H1 (cell line): ENCODE measurements at regions not wholly inside any gene's neighbourhood (a gene's known extent, or its start where the extent isn't known, plus 50 kb on each side); places are given as distances from the start of the nearest gene placed in this dataset.

Source experiments
- CTCF ChIA-PET: fragments of 300-600 bp; sonication (Branson Sonifier 250); formaldehyde crosslinking; loops from one replicate; lab custom pipeline; 2021; ENCODE audit not compliant: partially characterized antibody; lab: Charles Lee
- POLR2A ChIA-PET: fragments of 300-600 bp; sonication (Branson Sonifier 250); formaldehyde crosslinking; loops from one replicate; lab custom pipeline; 2021; ENCODE audit warnings: inconsistent platforms; ENCODE audit not compliant: partially characterized antibody; lab: Charles Lee
- DNase-seq, 2 experiments: peaks; one replicate each; pipeline versions ENCODE4 v3.0.0 to v3.0.0-alpha.2; 2010 to 2022; ENCODE audit warnings: low spot score in 2 of 2, low read depth in 1 of 2, mixed read lengths in 1 of 2
- FAIRE-seq: peaks from 2 replicates; lab custom pipeline; 2011; peaks lifted over from hg19 to GRCh38; lab: Jason Lieb, UNC
- H2AFZ ChIP-seq: 2 replicates; pipeline ENCODE4 v1.8.1; 2012; ENCODE audit warnings: low read length, inconsistent platforms
- H2AK5ac ChIP-seq: 2 replicates; pipeline ENCODE4 v1.6.1; 2013; ENCODE audit warnings: low read depth, low read length
- H2BK120ac ChIP-seq: replicated peaks from 2 replicates; pipeline ENCODE3; 2013; ENCODE audit warnings: low read depth, low read length, inconsistent platforms
- H2BK12ac ChIP-seq: 2 replicates; pipeline ENCODE4 v1.6.1; 2013; ENCODE audit warnings: low read depth, low read length
- H2BK15ac ChIP-seq: 2 replicates; pipeline ENCODE4 v1.6.1; 2013; ENCODE audit warnings: low read length
- H2BK20ac ChIP-seq: 2 replicates; pipeline ENCODE4 v1.6.1; 2013; ENCODE audit warnings: low read length
- H2BK5ac ChIP-seq: 2 replicates; pipeline ENCODE4 v1.6.1; 2013; ENCODE audit warnings: low read depth, low read length
- H3K14ac ChIP-seq: 2 replicates; pipeline ENCODE4 v1.6.1; 2013; ENCODE audit warnings: inconsistent platforms; ENCODE audit not compliant: insufficient read length
- H3K18ac ChIP-seq: 2 replicates; pipeline ENCODE4 v1.6.1; 2013; ENCODE audit warnings: low read length; ENCODE audit errors: extremely low read depth
- H3K23ac ChIP-seq: 2 replicates; pipeline ENCODE4 v1.6.1; 2013; ENCODE audit warnings: inconsistent platforms; ENCODE audit not compliant: insufficient read length
- H3K23me2 ChIP-seq: 2 replicates; pipeline ENCODE4 v1.6.1; 2013; ENCODE audit warnings: low read depth, low read length
- H3K27ac ChIP-seq: 2 replicates; pipeline ENCODE4 v1.6.1; 2011; ENCODE audit warnings: low read depth, low read length, inconsistent platforms
- H3K27me3 ChIP-seq, 4 experiments: replicated peaks in 1 of 4; 1 replicate in 1 of 4; 2 replicates in 3 of 4; pipeline versions ENCODE4 v1.6.1 to v1.8.1; 2011 to 2013; ENCODE audit warnings: low read length in 3 of 4, mild to moderate bottlenecking in 3 of 4, inconsistent platforms in 2 of 4, mixed read lengths in 2 of 4, moderate library complexity in 1 of 4; ENCODE audit not compliant: control insufficient read depth in 3 of 4, insufficient read depth in 3 of 4; ENCODE audit errors: extremely low read depth in 1 of 4
- H3K36me3 ChIP-seq, 4 experiments: 2 replicates each; pipeline versions ENCODE4 v1.6.1 to v1.8.1; 2011 to 2013; ENCODE audit warnings: mild to moderate bottlenecking in 4 of 4, low read length in 3 of 4, moderate library complexity in 2 of 4, control low read depth in 1 of 4, inconsistent platforms in 1 of 4; ENCODE audit not compliant: insufficient read depth in 4 of 4, control insufficient read depth in 2 of 4
- H3K4ac ChIP-seq: replicated peaks from 2 replicates; pipeline ENCODE3; 2013; ENCODE audit warnings: low read length, low read depth, mixed read lengths, inconsistent platforms; ENCODE audit not compliant: insufficient read length
- H3K4me1 ChIP-seq, 4 experiments: replicated peaks in 1 of 4; 1 replicate in 1 of 4; 2 replicates in 3 of 4; pipeline versions ENCODE4 v1.6.1 to v1.8.1; 2011 to 2013; ENCODE audit warnings: low read length in 3 of 4, inconsistent platforms in 2 of 4, mixed read lengths in 1 of 4; ENCODE audit not compliant: insufficient read depth in 4 of 4, control insufficient read depth in 3 of 4
- H3K4me2 ChIP-seq, 2 experiments: 2 replicates each; pipeline versions ENCODE4 v1.6.1 to v1.8.1; 2011 to 2013; ENCODE audit warnings: low read depth in 2 of 2, low read length in 2 of 2, control low read depth in 1 of 2, inconsistent platforms in 1 of 2, mild to moderate bottlenecking in 1 of 2; ENCODE audit not compliant: insufficient read depth in 1 of 2
- H3K4me3 ChIP-seq, 4 experiments: fragments of 200-600, 300-600 bp in 1 of 4; sonication (generic), shearing (Covaris generic), sonication (Bioruptor Twin) in 1 of 4; 2 replicates each; pipeline versions ENCODE4 v1.5.1 to v1.8.1; 2011 to 2016; ENCODE audit warnings: low read length in 4 of 4, low read depth in 3 of 4, control low read depth in 2 of 4, inconsistent platforms in 2 of 4, mild to moderate bottlenecking in 2 of 4, mixed read lengths in 1 of 4, moderate library complexity in 1 of 4; ENCODE audit not compliant: insufficient read depth in 2 of 4; ENCODE audit errors: extremely low read depth in 1 of 4
- H3K56ac ChIP-seq: replicated peaks from 2 replicates; pipeline ENCODE3; 2013; ENCODE audit warnings: low read depth, mild to moderate bottlenecking, mixed read lengths, low read length, inconsistent platforms; ENCODE audit not compliant: insufficient read length
- H3K79me1 ChIP-seq: 2 replicates; pipeline ENCODE4 v1.6.1; 2013; ENCODE audit warnings: low read depth, low read length, control low read depth
- H3K79me2 ChIP-seq, 2 experiments: 2 replicates each; pipeline versions ENCODE4 v1.6.1 to v1.8.1; 2012 to 2013; ENCODE audit warnings: low read length in 2 of 2, mild to moderate bottlenecking in 2 of 2, inconsistent platforms in 1 of 2; ENCODE audit not compliant: insufficient read depth in 2 of 2, control insufficient read depth in 1 of 2
- H3K9ac ChIP-seq, 4 experiments: replicated peaks in 1 of 4; 1 replicate in 1 of 4; 2 replicates in 3 of 4; pipeline versions ENCODE4 v1.6.1 to v1.8.1; 2011 to 2013; ENCODE audit warnings: low read depth in 3 of 4, low read length in 3 of 4, control low read depth in 2 of 4, mild to moderate bottlenecking in 2 of 4, moderate library complexity in 2 of 4, inconsistent platforms in 1 of 4; ENCODE audit errors: extremely low read depth in 1 of 4
- H3K9me3 ChIP-seq, 2 experiments: 2 replicates each; pipeline versions ENCODE4 v1.6.1 to v1.8.1; 2012 to 2013; ENCODE audit warnings: mild to moderate bottlenecking in 2 of 2, moderate library complexity in 2 of 2, control low read depth in 1 of 2, inconsistent platforms in 1 of 2, low read depth in 1 of 2, low read length in 1 of 2, mixed read lengths in 1 of 2; ENCODE audit not compliant: insufficient read depth in 2 of 2
- H4K20me1 ChIP-seq, 2 experiments: replicated peaks in 1 of 2; 2 replicates each; pipeline versions ENCODE3 to v1.8.1; 2011 to 2013; ENCODE audit warnings: inconsistent platforms in 2 of 2, low read length in 2 of 2, mild to moderate bottlenecking in 1 of 2; ENCODE audit not compliant: insufficient read depth in 2 of 2, control insufficient read depth in 1 of 2
- H4K5ac ChIP-seq: 2 replicates; pipeline ENCODE4 v1.6.1; 2013; ENCODE audit warnings: low read length, low read depth, mixed read lengths, inconsistent platforms; ENCODE audit not compliant: insufficient read length
- H4K8ac ChIP-seq: 2 replicates; pipeline ENCODE4 v1.8.0; 2013; ENCODE audit warnings: mild to moderate bottlenecking, moderate library complexity, low read length, inconsistent platforms; ENCODE audit not compliant: insufficient read depth; ENCODE audit errors: extremely low read depth
- H4K91ac ChIP-seq: replicated peaks from 2 replicates; pipeline ENCODE3; 2013; ENCODE audit warnings: low read length, mixed read lengths, inconsistent platforms; ENCODE audit not compliant: insufficient read length
- BACH1 ChIP-seq: IDR thresholded peaks from 2 replicates; pipeline ENCODE4 v1.6.1; 2012; ENCODE audit warnings: low read length, improper control_type of control experiment
- BCL11A ChIP-seq, 2 experiments: IDR thresholded peaks; one replicate each; pipeline ENCODE4 v1.6.1; 2011; ENCODE audit warnings: low read depth in 2 of 2, low read length in 2 of 2, mild to moderate bottlenecking in 2 of 2
- CREB1 ChIP-seq: IDR thresholded peaks from 2 replicates; pipeline ENCODE4 v1.6.1; 2012; ENCODE audit warnings: inconsistent platforms
- E2F6 ChIP-seq: IDR thresholded peaks from 2 replicates; pipeline ENCODE4 v1.6.1; 2012; ENCODE audit warnings: inconsistent platforms
- HDAC6 ChIP-seq: IDR thresholded peaks from one replicate; pipeline ENCODE4 v1.7.1; 2012; ENCODE audit warnings: low read depth, mild to moderate bottlenecking, inconsistent platforms, low read length, moderate library complexity
- KDM5A ChIP-seq: fragments of 200-600 bp; IDR thresholded peaks from 2 replicates; pipeline ENCODE4 v1.7.1; 2012; ENCODE audit warnings: mild to moderate bottlenecking, low read length, inconsistent platforms, mixed read lengths
- PHF8 ChIP-seq: fragments of 200-600 bp; sonication (generic); conservative IDR thresholded peaks from 2 replicates; pipeline ENCODE4 v1.7.1; 2012; ENCODE audit warnings: low read depth, mild to moderate bottlenecking, inconsistent platforms, low read length, moderate library complexity
- POU5F1 ChIP-seq: IDR thresholded peaks from 2 replicates; pipeline ENCODE4 v1.6.1; 2011; ENCODE audit warnings: low read depth, mild to moderate bottlenecking, low read length, moderate library complexity
- RXRA ChIP-seq: IDR thresholded peaks from 2 replicates; pipeline ENCODE4 v1.6.1; 2011; ENCODE audit warnings: low read depth, mild to moderate bottlenecking, low read length, moderate library complexity; ENCODE audit not compliant: insufficient read depth
- SUZ12 ChIP-seq: fragments of 200-600 bp; sonication (generic); IDR thresholded peaks from 2 replicates; pipeline ENCODE4 v1.6.1; 2012; ENCODE audit warnings: mild to moderate bottlenecking, inconsistent platforms, low read length, moderate library complexity, mixed read lengths
- TAF1 ChIP-seq: IDR thresholded peaks from 2 replicates; pipeline ENCODE4 v1.6.1; 2011; ENCODE audit warnings: mild to moderate bottlenecking, low read depth, low read length
- TAF7 ChIP-seq: optimal IDR thresholded peaks from 2 replicates; pipeline ENCODE3; 2011; ENCODE audit warnings: low read depth, mild to moderate bottlenecking, inconsistent platforms, low read length, moderate library complexity, borderline replicate concordance
- WGBS, 2 experiments: shearing (Covaris generic) in 1 of 2; methylation state at CpG; one replicate each; pipeline versions ENCODE4 v1.1.6 to v1.1.7; 2013 to 2015; ENCODE audit warnings: low lambda C conversion rate in 2 of 2, mixed read lengths in 2 of 2, inconsistent platforms in 1 of 2, low coverage in 1 of 2, missing lambda C conversion rate in 1 of 2; ENCODE audit not compliant: insufficient replicate concordance in 2 of 2, insufficient coverage in 1 of 2, insufficient read length in 1 of 2; ENCODE audit errors: extremely low coverage in 1 of 2, missing lambda C conversion rate in 1 of 2; 5-methylcytosine and 5-hydroxymethylcytosine counted together
- TF ChIP-seq, protein P1 (sequence below): IDR thresholded peaks from 2 replicates; pipeline ENCODE4 v1.6.1; 2011; ENCODE audit warnings: low read length, improper control_type of control experiment

DNA sequence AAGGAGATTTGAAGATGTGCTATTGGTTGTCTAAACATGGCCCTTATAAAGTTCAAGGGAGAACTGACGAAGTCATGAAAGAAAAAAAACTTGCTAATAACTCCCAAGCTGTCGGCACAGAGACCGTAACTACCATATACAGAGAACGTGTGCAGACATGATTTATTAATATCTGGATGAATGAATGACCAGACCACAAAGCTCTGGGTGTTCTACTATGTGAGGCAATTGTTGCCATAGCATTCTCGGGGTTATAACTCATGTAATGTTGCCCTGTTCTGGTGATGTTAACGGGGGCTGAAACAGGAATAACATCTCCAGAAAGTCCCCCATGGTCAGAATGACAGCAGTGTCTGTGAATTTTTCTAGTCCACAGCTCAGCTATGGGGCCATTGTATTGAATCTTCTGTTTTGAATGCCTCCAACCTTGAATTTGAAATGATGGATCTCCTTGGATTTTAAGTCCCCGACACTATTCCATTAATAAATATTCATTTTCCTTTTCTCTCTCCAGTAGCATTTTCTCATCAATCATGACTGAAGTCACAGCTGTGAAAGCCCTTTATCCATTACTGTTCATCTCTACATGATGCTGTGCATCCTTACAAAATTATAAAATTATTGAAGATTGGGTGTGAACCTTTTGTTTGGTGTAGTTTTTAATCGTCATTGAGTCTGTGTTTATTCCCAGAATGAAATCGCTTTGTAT lies 483.4 kb upstream of the KLHL29 start:
- H2BK12ac ChIP-seq = no peak overlapping the region
- H3K14ac ChIP-seq = no peak overlapping the region
- H3K79me2 ChIP-seq = no peaks in the 10 kb centered on the region
- H3K27ac ChIP-seq = no peak overlapping the region
- no peak overlapping the region for H3K9ac ChIP-seq
- no peak for FAIRE-seq
- no peak overlapping the region for H4K91ac ChIP-seq
- no peak overlapping the region for H3K56ac ChIP-seq
- H2AFZ ChIP-seq = no peak overlapping the region
- H2BK5ac ChIP-seq = no peak overlapping the region
- no peak overlapping the region for H3K18ac ChIP-seq
- H3K36me3 ChIP-seq = no peaks in the 10 kb centered on the region
- no peaks in the 10 kb centered on the region for H3K79me1 ChIP-seq
- H2BK20ac ChIP-seq = no peak overlapping the region
- no peaks in the 10 kb centered on the region for H3K9me3 ChIP-seq
- ChIA-PET POLR2A (no interaction called here), CTCF (interaction anchor here (1.3 to 1.7 kb wide), 2 partner anchors 10 to 12 kb away, joined by 3 to 6 read pairs; no protein-coding TSS in a partner anchor)
- no peaks in the 10 kb centered on the region for H3K27me3 ChIP-seq
- no peak overlapping the region for H2AK5ac ChIP-seq
- H2BK120ac ChIP-seq = no peak overlapping the region
- H4K5ac ChIP-seq = no peak overlapping the region
- no peak overlapping the region for H3K4me3 ChIP-seq
- 94% methylated on average over 9 of the region's 9 CpGs; no CpG with 5 or more reads in 1 of the 2 experiments for WGBS, 2 experiments
- no peak overlapping the region for H3K4me2 ChIP-seq
- H4K8ac ChIP-seq = no peak overlapping the region
- DNase-seq = no peak
- no peaks in the 10 kb centered on the region for H3K23me2 ChIP-seq
- no peak overlapping the region for H2BK15ac ChIP-seq
- H3K23ac ChIP-seq = no peak overlapping the region
- H3K4ac ChIP-seq = no peak overlapping the region
- no peaks in the 10 kb centered on the region for H4K20me1 ChIP-seq
- H3K4me1 ChIP-seq = no peaks in the 10 kb centered on the region
- TF ChIP-seq E2F6 (no peak), PHF8 (no peak), CREB1 (no peak), TAF1 (no peak), POU5F1 (no peak), SUZ12 (no peak), HDAC6 (no peak), BCL11A (IDR thresholded peaks at IDR 0.05; ENCODE audit: low read depth in 2 of 2, low read length in 2 of 2) (no peak), RXRA (no peak), KDM5A (no peak), BACH1 (no peak), TAF7 (no peak)
- TF ChIP-seq, protein P1, sequence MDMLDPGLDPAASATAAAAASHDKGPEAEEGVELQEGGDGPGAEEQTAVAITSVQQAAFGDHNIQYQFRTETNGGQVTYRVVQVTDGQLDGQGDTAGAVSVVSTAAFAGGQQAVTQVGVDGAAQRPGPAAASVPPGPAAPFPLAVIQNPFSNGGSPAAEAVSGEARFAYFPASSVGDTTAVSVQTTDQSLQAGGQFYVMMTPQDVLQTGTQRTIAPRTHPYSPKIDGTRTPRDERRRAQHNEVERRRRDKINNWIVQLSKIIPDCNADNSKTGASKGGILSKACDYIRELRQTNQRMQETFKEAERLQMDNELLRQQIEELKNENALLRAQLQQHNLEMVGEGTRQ = no peak
